Mammary epithelial cell (primary cell): ENCODE measurements at regions not wholly inside any gene's neighbourhood (a gene's known extent, or its start where the extent isn't known, plus 50 kb on each side); places are given as distances from the start of the nearest gene placed in this dataset.

Experiments
- EZH2 ChIP-seq: IDR thresholded peaks from 2 replicates; pipeline ENCODE4 v1.6.1; 2012; ENCODE audit warnings: low read length, inconsistent platforms, borderline replicate concordance
- TF ChIP-seq, protein P1 (sequence below), 2 donors: IDR thresholded peaks in 1 of 2; conservative IDR thresholded peaks in 1 of 2; 2 replicates each; pipeline ENCODE4 v1.5.1; 2011 to 2012; ENCODE audit warnings: inconsistent platforms in 2 of 2, low read length in 2 of 2, mild to moderate bottlenecking in 2 of 2, control low read depth in 1 of 2, low read depth in 1 of 2; ENCODE audit not compliant: insufficient read depth in 1 of 2; ENCODE audit errors: extremely low read depth in 1 of 2

DNA sequence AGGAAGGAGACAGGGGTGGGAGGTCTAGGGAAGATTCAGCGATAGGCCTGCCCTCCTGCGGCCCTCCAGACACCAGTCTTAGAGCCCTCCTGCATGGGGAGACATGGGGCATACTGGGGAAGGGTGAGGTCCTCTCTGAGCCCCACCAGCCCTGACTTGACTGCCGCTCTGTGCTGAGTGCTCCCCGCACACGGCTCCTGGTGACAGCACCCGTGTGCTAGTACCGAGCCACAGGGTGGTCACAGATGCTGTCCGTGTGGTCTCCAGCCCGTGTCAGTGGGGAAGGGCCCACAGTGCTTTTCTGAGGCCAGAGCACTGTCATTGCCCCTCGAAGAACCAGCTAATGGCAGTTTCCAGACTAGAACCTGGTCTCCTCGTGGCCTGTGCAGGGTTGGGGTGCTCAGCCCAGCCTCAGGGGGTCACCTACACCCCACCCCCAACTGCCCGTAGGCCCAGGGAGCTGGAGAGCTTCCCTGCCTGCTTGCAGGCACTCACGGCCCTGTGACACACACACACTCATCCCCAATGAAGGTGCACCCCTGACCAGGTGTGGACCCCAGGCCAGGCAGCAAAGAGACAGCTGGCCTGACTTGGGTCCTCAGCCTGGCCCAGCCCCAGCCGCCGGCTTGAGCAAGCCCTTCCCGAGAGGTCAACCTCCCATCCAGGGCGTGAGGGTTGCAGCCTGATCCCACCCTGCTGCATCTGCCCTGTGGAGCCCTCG, 86.0 kb upstream of the RET start:
- TF ChIP-seq, protein P1, sequence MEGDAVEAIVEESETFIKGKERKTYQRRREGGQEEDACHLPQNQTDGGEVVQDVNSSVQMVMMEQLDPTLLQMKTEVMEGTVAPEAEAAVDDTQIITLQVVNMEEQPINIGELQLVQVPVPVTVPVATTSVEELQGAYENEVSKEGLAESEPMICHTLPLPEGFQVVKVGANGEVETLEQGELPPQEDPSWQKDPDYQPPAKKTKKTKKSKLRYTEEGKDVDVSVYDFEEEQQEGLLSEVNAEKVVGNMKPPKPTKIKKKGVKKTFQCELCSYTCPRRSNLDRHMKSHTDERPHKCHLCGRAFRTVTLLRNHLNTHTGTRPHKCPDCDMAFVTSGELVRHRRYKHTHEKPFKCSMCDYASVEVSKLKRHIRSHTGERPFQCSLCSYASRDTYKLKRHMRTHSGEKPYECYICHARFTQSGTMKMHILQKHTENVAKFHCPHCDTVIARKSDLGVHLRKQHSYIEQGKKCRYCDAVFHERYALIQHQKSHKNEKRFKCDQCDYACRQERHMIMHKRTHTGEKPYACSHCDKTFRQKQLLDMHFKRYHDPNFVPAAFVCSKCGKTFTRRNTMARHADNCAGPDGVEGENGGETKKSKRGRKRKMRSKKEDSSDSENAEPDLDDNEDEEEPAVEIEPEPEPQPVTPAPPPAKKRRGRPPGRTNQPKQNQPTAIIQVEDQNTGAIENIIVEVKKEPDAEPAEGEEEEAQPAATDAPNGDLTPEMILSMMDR (conservative IDR thresholded peaks at IDR 0.05 in 1 of 2, IDR thresholded peaks at IDR 0.05 in 1 of 2; ENCODE audit: extremely low read depth in 1 of 2, insufficient read depth in 1 of 2, low read depth in 1 of 2, low read length in 2 of 2) = no peak
- TF ChIP-seq EZH2 = no peak
